HG02763 (cell line): ENCODE measurements at regions not wholly inside any gene's neighbourhood (a gene's known extent, or its start where the extent isn't known, plus 50 kb on each side); places are given as distances from the start of the nearest gene placed in this dataset.

Source experiments
- ATAC-seq: cut with Tn5 transposase; IDR thresholded peaks from one replicate; pipeline ENCODE4 v1.9.1; 2021; ENCODE audit warnings: mild to moderate bottlenecking, moderate library complexity; ENCODE audit not compliant: unreplicated experiment

- ATAC-seq = no peak
Observed at GRCh38 chr9:7360513-7360912, 439.1 kb downstream of the DMAC1 start.

- no peak for ATAC-seq
Observed at GRCh38 chr9:7358876-7359275, 440.7 kb downstream of the DMAC1 start.

GRCh38 chr9:7354704-7355103, 444.9 kb downstream of the DMAC1 start:
- ATAC-seq = no peak

- no peak for ATAC-seq
Observed at GRCh38 chr9:7348692-7349091, 450.9 kb downstream of the DMAC1 start.

- ATAC-seq = no peak
Observed at GRCh38 chr9:7347556-7347955, 452.0 kb downstream of the DMAC1 start.

GRCh38 chr9:7346144-7346543, 453.4 kb downstream of the DMAC1 start:
- ATAC-seq = no peak

- no peak for ATAC-seq
Observed at GRCh38 chr9:7342736-7343135, 456.8 kb downstream of the DMAC1 start.

GRCh38 chr9:7342229-7342628, 457.3 kb downstream of the DMAC1 start:
- peak; percentile 84 for ATAC-seq

- no peak for ATAC-seq
Observed at GRCh38 chr9:7341571-7341970, 458.0 kb downstream of the DMAC1 start.

GRCh38 chr9:7340451-7340850, 459.1 kb downstream of the DMAC1 start:
- no peak for ATAC-seq

GRCh38 chr9:7338586-7339281, 460.8 kb downstream of the DMAC1 start:
- no peak for ATAC-seq

- ATAC-seq = no peak
Observed at GRCh38 chr9:7336356-7337065, 463.1 kb downstream of the DMAC1 start.

GRCh38 chr9:7333719-7334118, 465.9 kb downstream of the DMAC1 start:
- ATAC-seq = no peak

GRCh38 chr9:7332780-7333179, 466.8 kb downstream of the DMAC1 start:
- no peak for ATAC-seq

GRCh38 chr9:7328453-7328852, 471.1 kb downstream of the DMAC1 start:
- no peak for ATAC-seq

GRCh38 chr9:7325995-7326394, 473.6 kb downstream of the DMAC1 start:
- ATAC-seq = no peak

- no peak for ATAC-seq
Observed at GRCh38 chr9:7324152-7324598, 475.4 kb downstream of the DMAC1 start.

- ATAC-seq = no peak
Observed at GRCh38 chr9:7320841-7321240, 478.7 kb downstream of the DMAC1 start.

- ATAC-seq = no peak
Observed at GRCh38 chr9:7320139-7320538, 479.4 kb downstream of the DMAC1 start.

GRCh38 chr9:7318920-7319319, 480.7 kb downstream of the DMAC1 start:
- ATAC-seq = no peak

- no peak for ATAC-seq
Observed at GRCh38 chr9:7316967-7317366, 482.6 kb downstream of the DMAC1 start.

- no peak for ATAC-seq
Observed at GRCh38 chr9:7316166-7316795, 483.3 kb downstream of the DMAC1 start.
